ENCODE measurements at regions not wholly inside any gene's neighbourhood (a gene's known extent, or its start where the extent isn't known, plus 50 kb on each side); places are given as distances from the start of the nearest gene placed in this dataset.

DNA sequence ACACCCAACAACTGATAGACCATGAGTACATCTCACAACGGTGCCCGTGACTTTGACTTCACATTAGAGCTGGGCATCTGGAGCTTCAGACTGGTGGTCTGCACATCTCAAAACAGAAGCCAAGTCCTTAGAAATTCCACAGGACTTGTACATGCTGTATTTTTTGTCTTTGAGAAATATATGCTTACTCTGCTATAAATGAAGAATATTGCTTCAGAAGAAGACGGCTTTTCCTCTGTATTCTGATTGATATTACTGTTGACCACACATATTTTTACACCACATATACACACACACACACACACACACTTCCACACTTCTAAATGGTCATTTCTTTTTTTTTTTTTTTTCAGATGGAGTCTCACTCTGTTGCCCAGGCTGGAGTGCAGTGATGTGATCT, 338.3 kb upstream of the KIF2A start:
- Histone ChIP-seq H3K4me3 (no peak overlapping the region), H3K4me1 (peaks cover 4 to 12% (median 7%) of the 10 kb centered on the region in 4 donors), H3K27ac (no peak overlapping the region), H3K27me3 (no peaks in the 10 kb centered on the region), H3K9me3 (no peaks in the 10 kb centered on the region), H3K36me3 (no peaks in the 10 kb centered on the region)
- no peak for TF ChIP-seq POLR2A (IDR thresholded peaks at IDR 0.05)
- TF ChIP-seq EP300 (IDR thresholded peaks at IDR 0.05): no peak
- no peak for TF ChIP-seq POLR2AphosphoS5 (IDR thresholded peaks at IDR 0.05)
- TF ChIP-seq, protein P1, sequence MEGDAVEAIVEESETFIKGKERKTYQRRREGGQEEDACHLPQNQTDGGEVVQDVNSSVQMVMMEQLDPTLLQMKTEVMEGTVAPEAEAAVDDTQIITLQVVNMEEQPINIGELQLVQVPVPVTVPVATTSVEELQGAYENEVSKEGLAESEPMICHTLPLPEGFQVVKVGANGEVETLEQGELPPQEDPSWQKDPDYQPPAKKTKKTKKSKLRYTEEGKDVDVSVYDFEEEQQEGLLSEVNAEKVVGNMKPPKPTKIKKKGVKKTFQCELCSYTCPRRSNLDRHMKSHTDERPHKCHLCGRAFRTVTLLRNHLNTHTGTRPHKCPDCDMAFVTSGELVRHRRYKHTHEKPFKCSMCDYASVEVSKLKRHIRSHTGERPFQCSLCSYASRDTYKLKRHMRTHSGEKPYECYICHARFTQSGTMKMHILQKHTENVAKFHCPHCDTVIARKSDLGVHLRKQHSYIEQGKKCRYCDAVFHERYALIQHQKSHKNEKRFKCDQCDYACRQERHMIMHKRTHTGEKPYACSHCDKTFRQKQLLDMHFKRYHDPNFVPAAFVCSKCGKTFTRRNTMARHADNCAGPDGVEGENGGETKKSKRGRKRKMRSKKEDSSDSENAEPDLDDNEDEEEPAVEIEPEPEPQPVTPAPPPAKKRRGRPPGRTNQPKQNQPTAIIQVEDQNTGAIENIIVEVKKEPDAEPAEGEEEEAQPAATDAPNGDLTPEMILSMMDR (IDR thresholded peaks at IDR 0.05): no peak
- 61 to 72% methylated on average over 3 of the region's 3 CpGs for WGBS, 2 donors
- DNase-seq: no peak
- no peak for ATAC-seq (ENCODE audit: low FRiP score in 2 of 2)

DNA sequence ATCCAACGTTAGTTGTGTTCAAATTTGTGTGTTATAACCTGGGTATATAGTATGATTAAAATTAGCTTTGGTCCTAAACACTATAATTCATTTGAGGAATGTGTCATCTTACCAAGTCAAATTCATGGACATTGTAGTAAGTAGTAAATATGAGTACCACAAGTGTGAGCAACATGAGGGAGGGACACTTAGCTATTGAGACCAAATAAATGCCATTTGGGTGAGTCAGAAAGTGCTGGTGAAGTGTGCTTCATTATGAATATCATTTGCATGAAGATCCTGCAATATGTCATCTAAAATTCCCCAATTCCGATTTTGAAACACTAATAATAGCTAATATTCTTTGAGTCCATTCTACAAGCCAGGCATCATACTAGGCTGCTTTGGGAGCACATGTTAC, 336.7 kb upstream of the KIF2A start:
- Histone ChIP-seq H3K36me3 (no peaks in the 10 kb centered on the region), H3K4me1 (peaks cover 4 to 12% (median 7%) of the 10 kb centered on the region in 4 donors), H3K9me3 (no peaks in the 10 kb centered on the region), H3K27ac (no peak overlapping the region), H3K27me3 (no peaks in the 10 kb centered on the region), H3K4me3 (no peak overlapping the region)
- WGBS, 2 donors: 71 to 90% methylated on average over 2 of the region's 2 CpGs
- no peak for TF ChIP-seq POLR2A (IDR thresholded peaks at IDR 0.05)
- TF ChIP-seq, protein P1 (IDR thresholded peaks at IDR 0.05): no peak
- no peak for TF ChIP-seq POLR2AphosphoS5 (IDR thresholded peaks at IDR 0.05)
- no peak for TF ChIP-seq EP300 (IDR thresholded peaks at IDR 0.05)
- ATAC-seq (ENCODE audit: low FRiP score in 2 of 2): no peak
- DNase-seq: no peak

GRCh38 chr5:61969755-61970154, 336.3 kb upstream of the KIF2A start:
- 98 to 100% methylated on average over 2 of the region's 2 CpGs for WGBS, 2 donors
- Histone ChIP-seq H3K27ac (no peak overlapping the region), H3K27me3 (no peaks in the 10 kb centered on the region), H3K36me3 (no peaks in the 10 kb centered on the region), H3K4me3 (no peak overlapping the region), H3K9me3 (no peaks in the 10 kb centered on the region), H3K4me1 (peaks cover 4 to 10% (median 7%) of the 10 kb centered on the region in 4 donors)
- DNase-seq (no peak), ATAC-seq (ENCODE audit: low FRiP score in 2 of 2) (no peak)
- TF ChIP-seq POLR2A (IDR thresholded peaks at IDR 0.05) (no peak), POLR2AphosphoS5 (IDR thresholded peaks at IDR 0.05) (no peak), EP300 (IDR thresholded peaks at IDR 0.05) (no peak)
- TF ChIP-seq, protein P1 (IDR thresholded peaks at IDR 0.05): no peak

DNA sequence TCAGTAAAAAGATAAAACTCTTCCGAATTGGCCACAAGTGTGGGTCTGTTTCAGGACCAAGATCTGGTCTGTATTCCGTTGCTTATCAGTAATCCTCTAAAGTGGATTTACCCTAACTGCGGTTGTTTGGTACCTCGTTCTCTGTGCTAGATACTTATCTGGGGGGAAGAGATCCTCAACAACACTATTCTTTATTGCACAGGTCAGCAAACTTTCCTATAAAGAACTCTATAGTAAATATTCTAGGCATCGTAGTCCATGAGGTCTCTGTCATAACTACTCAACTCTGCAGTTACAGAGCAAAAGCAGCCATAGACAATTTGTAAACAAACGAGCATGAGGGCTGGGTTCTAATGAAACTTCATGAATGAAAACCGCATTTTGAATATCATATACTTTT, 335.8 kb upstream of the KIF2A start:
- no peaks in the 10 kb centered on the region for H3K36me3 ChIP-seq
- H3K4me1 ChIP-seq: peaks cover 3 to 7% (median 4%) of the 10 kb centered on the region in 4 donors
- no peak overlapping the region for H3K4me3 ChIP-seq
- WGBS, 2 donors: 83 to 87% methylated on average over 7 of the region's 7 CpGs
- H3K27me3 ChIP-seq: no peaks in the 10 kb centered on the region
- TF ChIP-seq POLR2A (IDR thresholded peaks at IDR 0.05): no peak
- no peak for TF ChIP-seq POLR2AphosphoS5 (IDR thresholded peaks at IDR 0.05)
- TF ChIP-seq, protein P1 (IDR thresholded peaks at IDR 0.05): no peak
- TF ChIP-seq EP300 (IDR thresholded peaks at IDR 0.05): no peak
- no peak overlapping the region for H3K27ac ChIP-seq
- ATAC-seq (ENCODE audit: low FRiP score in 2 of 2): no peak
- no peaks in the 10 kb centered on the region for H3K9me3 ChIP-seq
- DNase-seq: no peak

- Histone ChIP-seq H3K9me3 (no peaks in the 10 kb centered on the region), H3K4me1 (no peaks in the 10 kb centered on the region), H3K27me3 (no peaks in the 10 kb centered on the region), H3K4me3 (no peak overlapping the region), H3K36me3 (no peaks in the 10 kb centered on the region), H3K27ac (no peak overlapping the region)
- 81 to 91% methylated on average over 6 of the region's 6 CpGs for WGBS, 2 donors
- DNase-seq: no peak
- TF ChIP-seq, protein P1 (IDR thresholded peaks at IDR 0.05): no peak
- TF ChIP-seq POLR2AphosphoS5 (IDR thresholded peaks at IDR 0.05) (no peak), POLR2A (IDR thresholded peaks at IDR 0.05) (no peak), EP300 (IDR thresholded peaks at IDR 0.05) (no peak)
- ATAC-seq (ENCODE audit: low FRiP score in 2 of 2): no peak
Observed at GRCh38 chr5:61974680-61975079, 331.3 kb upstream of the KIF2A start.
